ENCODE measurements at regions not wholly inside any gene's neighbourhood (a gene's known extent, or its start where the extent isn't known, plus 50 kb on each side); places are given as distances from the start of the nearest gene placed in this dataset.
"Not testable (repeated sequence)": the region's sequence is repeated elsewhere in the genome, so short reads cannot be mapped to it uniquely, and the experiment has no call there.

DNA sequence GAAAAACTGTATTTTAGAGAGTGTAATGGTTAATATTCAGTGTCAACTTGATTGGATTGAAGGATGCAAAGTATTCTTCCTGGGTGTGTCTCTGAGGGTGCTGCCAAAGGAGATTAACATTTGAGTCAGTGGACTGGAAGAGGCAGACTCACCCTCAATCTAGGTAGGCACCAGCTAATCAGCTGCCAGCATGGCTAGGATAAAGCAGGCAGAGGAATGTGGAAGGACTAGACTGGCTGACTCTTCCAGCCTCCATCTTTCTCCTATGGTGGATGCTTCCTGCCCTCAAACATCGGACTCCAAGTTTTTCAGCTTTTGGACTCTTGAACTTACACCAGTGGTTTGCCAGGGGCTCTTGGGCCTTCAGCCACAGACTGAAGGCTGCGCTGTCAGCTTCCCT is 740.3 kb downstream of the RNF144A start:
- not testable (repeated sequence) for DNase-seq

DNA sequence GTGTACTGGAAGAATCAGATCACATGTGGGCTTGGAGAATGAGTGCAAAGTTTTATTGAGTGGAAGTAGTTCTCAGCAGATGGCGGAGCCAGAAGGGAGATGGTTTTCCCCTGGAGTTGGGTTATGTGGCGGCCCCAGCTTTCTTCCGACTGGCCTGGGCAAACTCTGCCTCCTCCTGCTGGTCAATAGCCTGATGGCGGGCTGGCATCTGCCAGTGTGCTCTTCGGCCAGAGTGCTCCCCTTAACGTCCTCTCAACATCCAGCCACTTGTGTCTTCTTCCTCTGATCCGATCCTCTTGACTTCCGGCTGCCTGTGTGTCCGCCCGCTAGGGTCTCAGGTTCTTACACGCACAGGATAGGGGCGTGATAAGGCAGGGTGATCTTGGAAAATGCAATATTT is 741.3 kb downstream of the RNF144A start:
- no peak for DNase-seq

DNA sequence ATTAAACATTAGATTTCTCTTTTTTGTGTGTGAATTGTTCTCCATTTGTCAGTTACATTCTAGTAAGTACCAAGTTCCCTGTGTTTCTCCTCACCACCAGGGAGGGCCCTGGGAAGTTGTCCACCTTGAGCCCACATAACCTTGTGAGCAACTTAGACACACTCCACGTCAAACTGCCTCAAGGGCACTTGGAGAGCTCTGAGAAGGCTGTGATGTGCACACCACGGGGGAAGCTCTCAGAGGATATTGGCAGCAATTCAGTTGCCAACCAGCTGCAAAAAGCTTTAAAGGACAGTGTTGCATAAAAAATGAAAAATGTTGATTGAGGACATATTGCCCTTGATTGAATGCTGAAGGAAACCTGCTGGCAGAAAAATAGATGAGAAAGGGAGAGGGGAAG is 743.6 kb downstream of the RNF144A start:
- DNase-seq = no peak

DNA sequence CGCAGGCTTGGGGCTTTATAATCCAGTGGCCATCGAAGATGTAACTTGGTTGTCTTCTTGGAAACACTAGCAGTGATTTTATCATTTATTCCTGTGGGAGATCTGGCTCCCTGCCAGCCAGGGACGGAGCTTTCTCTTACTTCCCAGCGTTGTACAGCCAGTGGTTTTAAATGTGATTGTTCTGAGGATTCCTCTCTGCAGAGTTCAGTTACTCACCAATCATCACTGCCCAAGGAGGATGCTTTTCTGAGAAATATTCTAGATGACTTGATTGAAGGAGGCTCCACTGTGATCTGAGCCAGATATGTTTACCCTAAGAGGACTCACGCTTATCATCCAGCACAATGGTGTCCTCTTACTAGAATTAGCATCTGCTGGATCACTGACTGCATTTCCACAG is 744.3 kb downstream of the RNF144A start:
- no peak for DNase-seq

DNA sequence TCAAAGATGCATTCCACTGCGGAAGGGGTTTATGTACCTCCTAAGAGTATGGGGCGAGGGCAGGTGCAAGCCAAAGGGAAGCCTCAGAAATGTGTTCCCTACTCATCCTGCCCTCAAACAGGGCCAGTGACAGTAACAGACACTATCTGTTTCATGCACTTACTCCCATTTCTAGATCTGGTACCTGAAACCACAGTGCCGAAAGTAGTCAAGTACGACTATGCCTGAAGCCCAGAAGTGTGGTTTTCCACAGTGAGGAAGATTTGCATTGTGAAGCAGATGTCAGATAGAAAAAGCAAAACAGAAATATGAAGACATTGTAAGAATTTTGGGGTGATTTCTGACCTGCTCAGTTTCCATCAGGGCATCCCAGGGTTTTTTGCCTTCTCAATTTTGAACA is 748.7 kb downstream of the RNF144A start:
- no peak for DNase-seq

DNA sequence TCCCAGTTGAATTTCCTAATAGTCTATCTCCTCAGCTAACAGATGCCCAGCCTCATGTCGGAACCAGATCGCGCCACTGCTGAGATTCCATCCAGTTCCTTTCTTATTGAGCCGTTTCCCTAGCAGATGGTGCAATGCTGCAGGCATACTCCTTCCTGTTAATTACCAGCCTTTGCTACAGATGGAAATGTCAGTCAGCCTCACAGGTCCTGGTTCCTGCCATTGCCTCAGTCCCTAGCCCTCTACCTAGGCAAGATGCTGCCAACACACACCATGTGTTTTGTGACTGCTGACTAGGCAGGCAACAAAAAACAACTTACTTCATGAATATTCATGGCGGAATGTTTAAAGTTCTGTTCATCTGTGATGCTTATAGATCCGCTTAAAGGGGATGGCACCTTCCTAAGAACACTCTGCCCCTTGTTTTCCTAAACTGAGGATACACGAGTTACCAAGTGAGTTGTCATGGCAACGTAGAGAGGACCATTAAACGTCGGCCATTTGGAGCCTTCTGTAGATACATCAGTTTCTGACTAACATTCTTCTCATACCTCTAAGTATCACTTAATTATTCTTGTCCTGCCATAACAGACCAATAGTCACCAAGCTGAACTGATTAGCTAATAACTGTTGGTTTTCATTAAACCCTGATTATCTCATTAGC is 749.5 kb downstream of the RNF144A start:
- DNase-seq = no peak

DNA sequence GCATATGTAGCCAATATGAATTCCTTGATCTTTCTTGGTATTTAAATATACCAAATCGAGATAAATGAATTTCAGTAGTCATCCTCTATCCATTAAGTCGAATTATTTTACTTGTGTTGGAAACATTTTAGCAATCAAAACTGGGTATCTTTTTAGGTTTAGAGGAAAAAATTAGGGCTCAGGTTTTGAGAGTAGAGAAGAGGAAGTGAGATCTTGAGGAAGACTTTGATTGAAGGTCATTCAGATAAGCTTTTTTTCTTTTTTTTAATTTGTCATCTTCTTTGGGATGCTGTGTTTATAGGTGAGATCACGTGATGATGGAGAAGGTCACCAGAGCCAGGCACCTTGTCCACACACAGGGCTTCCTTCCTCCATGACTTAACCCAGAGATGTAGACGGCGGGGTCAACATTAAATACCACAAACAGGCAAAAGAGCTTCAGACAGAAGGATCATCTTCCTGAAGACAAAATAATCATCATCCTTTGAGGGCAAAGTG is 750.1 kb downstream of the RNF144A start:
- no peak for DNase-seq

DNA sequence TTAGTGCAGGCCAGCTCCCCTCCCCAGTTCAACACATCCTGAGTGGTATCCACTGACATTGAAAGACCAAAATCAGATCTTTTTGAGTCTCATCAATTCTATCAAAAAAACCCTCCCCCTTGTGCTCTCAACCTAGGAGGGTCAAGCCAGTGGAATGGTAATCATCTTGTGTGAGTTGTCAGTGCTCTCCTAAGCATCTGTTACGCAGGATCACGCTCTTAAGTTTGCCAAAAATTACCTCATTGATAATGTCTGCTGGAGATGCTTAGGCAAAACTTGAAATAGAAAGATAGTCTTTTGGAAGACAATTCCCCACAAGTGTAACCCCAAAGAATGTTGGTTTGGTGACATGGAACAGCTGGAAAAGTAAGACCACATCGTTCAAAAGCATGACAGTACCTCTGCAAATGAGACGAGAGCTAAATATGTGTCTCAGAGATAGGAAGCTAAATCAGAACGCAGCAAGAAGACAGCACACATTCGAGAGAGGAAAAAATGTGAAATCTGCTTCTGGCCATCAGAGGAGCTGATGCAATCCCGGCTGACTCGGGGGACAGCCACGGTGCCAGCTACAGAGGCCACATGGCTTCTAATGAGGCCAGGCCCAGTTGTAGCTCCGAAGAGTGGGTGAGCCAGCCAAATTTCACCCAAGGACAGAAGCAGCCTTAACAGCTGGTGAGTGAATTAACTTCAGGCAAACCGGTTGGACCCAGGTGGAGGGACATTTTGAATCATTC is 753.9 kb downstream of the RNF144A start:
- no peak for DNase-seq

DNA sequence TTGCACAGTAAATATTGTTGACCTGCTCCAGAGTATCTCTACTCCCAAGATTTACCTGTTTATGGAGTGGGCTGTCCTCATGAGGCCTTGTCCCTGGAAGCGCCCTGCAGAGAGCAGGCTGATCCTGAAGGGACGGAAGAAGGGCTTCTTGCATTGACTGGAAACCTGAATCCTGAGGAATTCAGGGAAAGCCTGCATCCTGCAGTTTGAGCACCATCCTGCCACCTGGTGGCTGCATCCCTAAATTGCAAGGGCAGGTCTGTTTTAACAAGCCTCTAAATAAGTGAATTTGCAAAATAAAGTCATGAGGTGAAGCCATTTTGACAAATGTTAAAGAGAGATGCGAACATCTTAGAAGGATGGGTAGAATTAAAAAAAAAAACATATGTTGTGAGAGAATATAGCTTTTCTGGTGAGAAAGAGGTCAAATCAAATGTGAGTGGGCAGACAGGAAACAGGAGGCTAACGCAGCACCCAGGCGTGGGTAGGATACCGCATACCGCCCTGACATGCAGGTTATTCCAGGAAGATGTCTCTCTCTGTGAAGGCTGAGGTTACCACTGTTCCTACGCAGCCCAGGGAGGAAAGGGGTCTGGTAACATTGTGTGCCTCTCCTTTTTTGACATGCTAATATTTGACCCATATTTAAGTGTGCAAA is 754.9 kb downstream of the RNF144A start:
- DNase-seq = no peak

DNA sequence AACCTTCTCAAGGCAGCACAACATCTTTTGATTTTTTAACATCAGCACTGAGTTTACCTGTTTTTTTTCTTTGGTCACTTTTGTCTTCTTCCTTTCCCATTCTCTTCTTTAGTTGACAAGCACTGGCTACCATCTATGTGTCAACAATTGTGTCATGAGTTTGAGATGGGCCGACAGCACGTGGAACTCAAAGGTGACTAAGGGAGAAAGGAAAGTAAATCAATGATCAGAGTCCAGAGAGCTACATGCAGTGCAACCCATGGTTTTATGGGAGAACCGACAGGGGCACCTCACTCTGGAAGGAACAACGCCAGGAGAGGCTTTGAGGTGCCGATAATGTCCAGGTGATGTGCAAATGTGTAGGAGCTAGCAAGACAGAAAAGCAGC is 755.5 kb downstream of the RNF144A start:
- no peak for DNase-seq

DNA sequence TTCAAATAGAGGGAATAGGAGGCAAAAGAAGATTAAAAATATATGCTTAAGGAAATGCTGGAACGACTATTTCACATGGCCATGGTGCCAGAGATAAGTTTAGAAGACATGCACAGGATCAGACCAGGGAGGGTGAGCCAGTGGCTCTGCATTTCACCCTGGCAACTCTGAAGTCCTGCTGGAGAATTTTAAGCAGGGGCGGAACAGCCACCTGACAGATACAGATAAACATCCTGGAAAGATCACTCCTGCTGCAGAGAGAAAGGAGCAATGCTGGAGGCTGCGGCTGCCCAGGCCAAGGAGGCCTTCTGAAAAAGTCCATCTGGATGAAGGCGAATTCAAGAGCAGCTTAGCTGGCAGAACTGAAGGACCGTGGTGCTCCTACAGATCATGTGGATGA is 755.9 kb downstream of the RNF144A start:
- DNase-seq = no peak

DNA sequence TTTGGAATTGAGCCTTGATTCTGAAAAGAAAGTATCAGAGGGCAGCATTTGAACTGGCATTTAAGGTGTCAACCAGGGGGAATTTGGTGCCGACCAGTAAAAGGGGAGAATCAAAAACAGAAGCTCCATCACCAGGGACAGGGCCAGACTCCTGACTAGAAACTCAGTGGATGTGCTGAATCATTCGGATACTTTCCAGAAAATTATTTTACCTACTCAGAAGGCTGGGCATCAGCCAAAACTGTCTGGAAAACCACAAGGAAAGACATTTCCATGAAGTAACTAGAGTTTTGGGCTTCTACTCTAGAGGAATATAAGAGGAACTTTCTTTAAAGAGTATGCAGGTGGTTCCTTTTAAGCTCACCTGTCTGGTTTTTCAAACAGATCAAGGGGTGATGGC is 756.6 kb downstream of the RNF144A start:
- no peak for DNase-seq

DNA sequence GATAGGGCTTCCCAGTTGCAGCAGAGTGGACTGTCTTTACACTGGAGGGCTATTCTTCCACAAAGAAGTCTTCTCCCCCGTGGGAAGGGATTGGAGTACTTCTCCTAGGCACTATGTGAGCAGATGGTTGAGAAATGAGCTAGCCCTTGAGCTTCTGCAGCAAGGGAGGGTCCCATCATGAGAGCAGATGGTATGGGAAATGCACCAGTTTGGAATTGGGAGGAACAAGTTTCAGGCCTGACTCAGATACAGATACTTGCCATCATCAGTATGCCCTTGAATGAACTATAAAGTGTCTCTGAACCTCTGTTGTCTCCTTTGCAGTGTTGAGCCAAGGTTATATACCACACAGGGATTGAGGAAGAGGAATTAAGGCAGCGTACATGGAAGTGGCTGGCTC is 757.4 kb downstream of the RNF144A start:
- DNase-seq = no peak

DNA sequence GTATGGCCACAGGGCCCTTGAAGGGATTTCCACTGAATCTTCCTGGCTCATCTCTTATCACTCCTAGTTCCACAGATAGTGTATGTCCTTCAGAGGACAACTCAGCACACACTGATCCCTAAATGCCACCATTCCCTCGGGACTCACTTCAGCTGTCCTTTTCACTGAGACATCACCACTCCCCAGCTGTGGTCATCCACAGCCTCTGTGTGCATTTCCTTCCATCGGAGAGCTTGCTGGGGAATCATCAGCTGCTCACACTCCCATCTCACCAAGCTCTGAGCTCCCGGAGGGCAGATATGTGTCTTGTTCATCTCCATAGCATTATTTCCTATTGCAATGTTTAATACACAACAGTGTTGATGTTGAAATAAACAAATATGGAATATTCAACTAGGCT is 759.5 kb downstream of the RNF144A start:
- DNase-seq = no peak

DNA sequence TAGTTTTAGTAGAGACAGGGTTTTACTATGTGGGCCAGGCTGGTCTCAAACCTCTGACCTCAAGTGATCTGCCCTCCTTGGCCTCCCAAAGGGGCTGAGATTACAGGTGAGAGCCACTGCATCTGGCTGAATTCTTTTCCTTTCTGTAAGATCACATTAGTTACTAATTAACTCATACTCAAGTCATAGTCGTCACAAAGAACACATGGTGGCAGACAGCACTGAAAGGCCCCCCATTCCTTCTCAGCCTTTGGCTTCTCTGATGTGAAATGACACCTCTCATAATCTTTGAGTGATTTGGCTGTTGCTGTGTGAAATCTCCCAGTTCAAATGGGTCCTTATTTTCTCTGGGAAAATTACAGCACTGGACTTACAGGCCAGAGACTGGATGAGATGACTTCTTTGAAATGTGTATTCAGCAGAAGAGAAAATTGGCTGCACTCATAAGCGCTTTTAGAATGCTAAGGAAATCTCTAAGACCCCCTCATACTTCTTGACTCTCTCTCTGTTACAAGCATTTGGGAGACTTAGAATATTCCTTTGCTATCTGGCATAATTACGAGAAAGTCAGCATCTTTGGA is 764.8 kb downstream of the RNF144A start:
- no peak for DNase-seq

DNA sequence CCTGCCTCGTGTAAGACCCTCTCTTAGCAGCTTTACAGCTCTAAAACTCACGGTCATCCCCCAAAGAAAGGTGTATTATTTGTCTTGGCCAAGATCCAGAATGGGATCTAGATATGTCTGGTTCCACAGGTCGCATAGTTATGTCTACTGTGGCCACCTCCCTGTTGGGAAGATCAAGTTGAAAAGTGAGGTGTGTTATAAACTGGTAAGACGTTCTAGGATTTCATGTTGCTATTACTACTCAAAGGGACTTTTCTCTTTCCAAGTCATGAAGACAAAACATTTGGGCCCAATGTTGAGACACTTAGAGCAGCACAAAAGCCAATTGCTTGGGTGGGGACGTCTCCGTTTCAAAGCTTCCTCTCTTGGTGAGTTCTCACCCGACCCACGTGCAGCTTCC is 766.0 kb downstream of the RNF144A start:
- DNase-seq = no peak

DNA sequence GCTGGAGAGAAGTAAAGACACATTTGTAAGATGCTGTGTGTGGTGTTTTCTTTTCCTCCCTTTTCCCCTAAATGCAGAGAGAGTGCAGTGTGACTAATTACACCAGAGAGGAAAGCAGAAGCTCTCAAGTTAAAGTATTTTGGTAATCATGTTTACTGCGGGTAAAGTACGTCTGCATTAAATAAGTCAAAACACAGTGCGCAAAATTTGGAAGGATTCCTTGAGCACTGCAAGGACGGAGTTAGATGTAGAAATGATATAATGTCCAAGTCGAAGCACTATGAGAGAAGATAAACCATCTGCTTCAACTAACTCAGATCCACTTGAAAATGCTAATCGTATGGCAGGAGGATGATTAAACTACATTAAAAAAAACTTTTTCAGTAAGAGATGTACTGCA is 766.5 kb downstream of the RNF144A start:
- DNase-seq = no peak

DNA sequence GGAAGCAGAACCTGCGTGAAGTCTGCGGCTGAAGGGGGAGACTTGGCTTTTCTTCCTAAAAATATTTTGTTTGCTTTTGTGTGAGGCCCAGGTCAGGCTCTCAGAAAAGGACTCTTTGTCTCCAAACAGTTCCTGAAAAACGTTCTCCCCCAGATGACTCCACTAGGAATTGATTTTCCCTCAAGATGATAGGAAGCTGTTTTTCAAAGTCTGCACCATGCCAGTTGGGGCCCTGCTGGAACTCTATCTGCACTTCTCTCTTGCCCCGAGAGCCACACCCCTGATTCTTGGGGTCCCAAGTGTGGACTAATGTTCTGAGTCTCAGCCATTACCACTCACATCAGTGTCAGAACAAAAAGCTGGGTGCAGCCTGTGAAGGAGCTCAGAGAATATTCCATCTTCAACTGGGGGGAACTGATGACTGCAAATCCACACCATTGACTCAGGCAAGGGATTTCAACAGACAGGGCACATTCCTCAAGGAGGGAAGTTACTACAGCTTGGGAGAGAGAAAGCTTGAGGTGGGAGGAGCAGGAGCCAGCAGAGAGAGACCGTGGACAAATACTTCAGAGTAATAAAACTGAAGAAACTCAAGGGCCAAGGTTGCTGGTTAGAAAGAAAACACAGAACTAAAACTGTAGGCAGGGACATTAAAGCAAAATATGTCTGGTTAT is 768.3 kb downstream of the RNF144A start:
- no peak for DNase-seq

DNA sequence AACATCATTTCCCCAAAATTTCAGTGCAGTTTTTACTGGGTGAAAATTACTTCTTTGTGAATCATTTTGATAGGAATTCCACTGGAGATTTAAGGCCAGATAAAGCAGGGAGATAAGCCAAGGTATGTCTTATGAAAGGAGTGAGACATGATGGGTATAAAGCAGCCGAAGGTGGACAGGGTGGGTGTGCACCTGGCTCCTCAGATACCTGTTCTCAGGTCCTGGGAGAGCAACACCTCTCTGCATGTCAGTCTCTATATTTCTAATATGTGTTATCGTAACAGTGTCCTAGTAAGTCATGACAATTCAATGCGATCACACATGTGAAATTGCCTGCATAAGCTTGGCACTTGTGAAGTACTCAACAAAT is 768.8 kb downstream of the RNF144A start:
- no peak for DNase-seq

DNA sequence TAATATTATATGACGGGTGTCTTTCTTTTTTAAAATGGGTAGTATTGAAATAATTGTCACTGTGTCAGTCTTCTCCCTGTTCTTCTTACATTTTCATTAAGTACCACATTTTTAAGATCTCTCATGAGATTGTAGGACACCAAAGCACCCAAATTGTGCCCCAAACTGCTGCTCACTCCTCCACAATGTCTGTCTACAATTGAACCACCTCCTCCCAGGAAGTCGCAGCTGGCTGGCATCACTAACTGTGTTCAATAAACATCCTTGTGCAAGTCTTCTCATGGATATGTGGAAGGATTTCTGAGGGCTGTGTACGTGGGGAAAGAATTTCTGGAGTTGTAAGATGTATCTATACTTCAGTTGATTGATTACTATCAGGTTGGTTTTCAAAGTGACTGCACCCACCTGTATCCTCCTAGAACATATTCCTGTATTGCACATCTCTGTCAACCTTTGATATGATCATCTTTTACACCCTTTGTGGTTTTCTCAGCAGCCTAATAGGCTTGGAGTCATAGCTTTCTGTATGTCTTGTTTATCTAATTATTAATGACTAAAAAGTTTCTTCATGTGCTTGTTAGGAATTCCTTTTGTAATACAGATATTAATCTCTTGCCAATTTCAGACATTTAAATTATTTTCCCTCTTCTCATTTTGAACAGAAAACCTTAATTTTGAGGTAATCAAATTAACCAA is 774.9 kb downstream of the RNF144A start:
- DNase-seq = no peak

DNA sequence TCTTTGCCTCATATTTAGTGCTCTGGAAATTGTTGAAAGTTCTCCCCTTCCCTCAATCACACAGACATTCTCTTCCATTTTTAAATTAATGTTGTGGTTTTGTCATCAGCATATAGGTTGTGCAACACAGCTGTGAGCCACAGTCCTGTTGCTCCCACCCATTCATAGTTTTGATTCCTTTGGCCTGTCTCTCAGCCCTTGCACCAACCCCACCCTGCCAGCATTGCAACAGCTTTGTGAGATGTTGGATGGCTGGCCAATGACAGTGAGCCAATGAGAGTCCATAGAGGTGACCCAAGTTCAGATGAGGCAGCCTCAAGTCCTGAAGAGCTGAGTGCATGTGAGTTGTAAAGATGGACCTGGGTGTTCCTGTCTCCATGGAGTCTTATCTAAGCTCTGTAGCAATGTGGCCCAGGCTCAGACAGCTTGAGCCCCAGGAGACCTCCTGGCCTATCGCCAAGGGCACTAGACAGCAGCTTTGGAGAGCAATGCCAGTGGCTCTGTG is 775.5 kb downstream of the RNF144A start:
- DNase-seq = no peak
